NAMALWA (cell line): ENCODE measurements at regions not wholly inside any gene's neighbourhood (a gene's known extent, or its start where the extent isn't known, plus 50 kb on each side); places are given as distances from the start of the nearest gene placed in this dataset.

Source experiments
- DNase-seq: peaks from one replicate; pipeline ENCODE4 v3.0.0-alpha.2; 2015; ENCODE audit warnings: low spot score

- DNase-seq: no peak
Observed at GRCh38 chr7:124497176-124497575, 268.4 kb downstream of the GPR37 start.

- DNase-seq: no peak
Observed at GRCh38 chr7:124489925-124490324, 275.7 kb downstream of the GPR37 start.

GRCh38 chr7:124489082-124489819 lies 276.3 kb downstream of the GPR37 start:
- DNase-seq: no peak

- no peak for DNase-seq
Observed at GRCh38 chr7:124482229-124482628, 283.4 kb downstream of the GPR37 start.

- no peak for DNase-seq
Observed at GRCh38 chr7:124480821-124481290, 284.7 kb downstream of the GPR37 start.

- no peak for DNase-seq
Observed at GRCh38 chr7:124480036-124480820, 285.4 kb downstream of the GPR37 start.

GRCh38 chr7:124462249-124462648 lies 303.3 kb downstream of the GPR37 start:
- no peak for DNase-seq

- no peak for DNase-seq
Observed at GRCh38 chr7:124460555-124460954, 305.0 kb downstream of the GPR37 start.

- DNase-seq: no peak
Observed at GRCh38 chr7:124460056-124460450, 305.5 kb downstream of the GPR37 start.

- no peak for DNase-seq
Observed at GRCh38 chr7:124459101-124460055, 306.2 kb downstream of the GPR37 start.

GRCh38 chr7:124457841-124458240 lies 307.8 kb downstream of the GPR37 start:
- DNase-seq: no peak

- DNase-seq: no peak
Observed at GRCh38 chr7:124456286-124456685, 309.3 kb downstream of the GPR37 start.

- no peak for DNase-seq
Observed at GRCh38 chr7:124452186-124452585, 313.4 kb downstream of the GPR37 start.

GRCh38 chr7:124449896-124450295 lies 315.7 kb downstream of the GPR37 start:
- DNase-seq: no peak

- DNase-seq: no peak
Observed at GRCh38 chr7:124444696-124445480, 320.7 kb downstream of the GPR37 start.

- no peak for DNase-seq
Observed at GRCh38 chr7:124443762-124444161, 321.8 kb downstream of the GPR37 start.

GRCh38 chr7:124440081-124440480 lies 325.5 kb downstream of the GPR37 start:
- DNase-seq: no peak

- DNase-seq: no peak
Observed at GRCh38 chr7:124432009-124432578, 333.5 kb downstream of the GPR37 start.

- DNase-seq: no peak
Observed at GRCh38 chr7:124429923-124430322, 335.7 kb downstream of the GPR37 start.

- no peak for DNase-seq
Observed at GRCh38 chr7:124428781-124429180, 336.8 kb downstream of the GPR37 start.

- DNase-seq: peak; percentile 42
Observed at GRCh38 chr7:124426621-124427020, 339.0 kb downstream of the GPR37 start.
